Activated CD4-positive, CD25-positive, alpha-beta regulatory T cell treated with anti-CD3 and anti-CD28 coated beads, Interleukin-2, amount 50 U/mL, for 72 hours (primary cell): ENCODE measurements at regions not wholly inside any gene's neighbourhood (a gene's known extent, or its start where the extent isn't known, plus 50 kb on each side); places are given as distances from the start of the nearest gene placed in this dataset.
"Not testable (repeated sequence)": the region's sequence is repeated elsewhere in the genome, so short reads cannot be mapped to it uniquely, and the experiment has no call there.

Experiments used
- DNase-seq: peaks from one replicate; pipeline ENCODE4 v3.0.0; 2021

DNA sequence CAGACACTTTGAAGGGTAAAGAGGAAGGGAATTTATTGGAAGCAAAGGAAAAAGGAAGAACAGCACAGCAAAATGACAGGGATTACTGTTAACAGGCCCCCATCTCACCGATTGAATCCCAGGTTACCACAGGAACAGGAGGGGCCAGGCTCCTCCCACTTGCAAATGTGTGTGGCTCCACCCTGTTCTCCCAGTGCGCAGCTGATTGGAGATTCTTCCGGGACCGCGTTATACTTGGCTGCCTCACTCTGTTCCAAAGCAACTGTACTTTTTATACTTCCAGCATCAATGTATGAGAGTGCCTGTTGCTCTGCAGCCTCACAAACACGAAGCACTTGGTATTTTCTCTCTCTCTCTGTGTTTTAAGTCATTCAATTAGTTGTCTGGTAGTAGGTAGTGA is 273.6 kb upstream of the MDGA2 start:
- DNase-seq: no peak

DNA sequence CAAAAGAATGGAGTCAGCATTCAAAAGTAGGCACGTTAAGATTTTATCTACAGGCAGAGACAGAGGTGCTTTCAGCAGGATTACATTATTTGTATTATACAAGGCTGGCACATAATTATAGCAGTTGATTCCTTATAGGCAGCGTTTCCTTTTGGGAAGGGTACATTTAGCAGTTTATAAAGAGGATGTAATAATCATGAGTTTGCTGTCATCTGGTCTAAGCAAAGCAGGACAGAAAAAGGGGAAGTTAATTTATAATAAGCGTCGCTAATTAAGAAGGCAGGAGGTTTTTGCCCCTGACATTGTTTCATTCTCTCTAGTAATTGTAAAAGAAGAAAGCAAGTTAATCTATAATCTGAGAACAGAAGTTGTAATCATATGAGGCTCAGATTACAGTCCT is 259.9 kb upstream of the MDGA2 start:
- no peak for DNase-seq

DNA sequence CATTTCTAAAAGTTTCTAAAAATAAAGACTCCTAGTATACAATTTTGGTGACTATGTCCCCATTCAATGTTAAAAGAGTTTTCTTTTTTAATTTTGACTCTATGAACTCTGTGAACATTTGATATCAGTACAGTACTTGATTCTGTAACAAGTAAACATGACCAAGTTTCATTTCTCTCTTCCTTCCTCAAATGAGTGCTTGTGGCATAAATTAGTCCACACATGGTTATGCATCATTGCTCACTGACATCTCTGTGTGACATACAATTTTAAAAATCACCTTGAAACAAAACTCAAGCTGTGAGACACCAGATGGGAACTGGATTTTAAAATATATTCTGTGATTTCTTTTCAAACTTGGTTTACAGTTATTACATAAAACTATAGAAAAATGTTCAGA is 253.9 kb upstream of the MDGA2 start:
- no peak for DNase-seq

DNA sequence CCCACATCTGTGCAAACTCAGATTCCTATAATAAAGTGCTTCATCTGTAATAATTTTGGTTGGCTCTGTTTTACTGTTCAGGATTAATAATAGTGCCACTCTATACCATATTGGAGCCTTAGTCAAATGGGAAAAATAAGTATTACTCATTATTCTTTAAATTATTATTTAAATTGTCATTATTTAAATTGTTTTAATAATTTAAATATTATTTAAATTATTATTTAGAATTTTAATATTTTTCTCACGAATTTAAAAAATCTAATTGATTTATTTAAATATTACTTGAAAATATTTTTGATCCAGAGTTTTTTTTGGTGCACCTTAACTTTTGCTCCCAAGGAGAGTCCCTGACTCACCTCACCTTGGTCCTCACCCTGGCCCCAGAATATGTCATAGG is 245.7 kb upstream of the MDGA2 start:
- no peak for DNase-seq

DNA sequence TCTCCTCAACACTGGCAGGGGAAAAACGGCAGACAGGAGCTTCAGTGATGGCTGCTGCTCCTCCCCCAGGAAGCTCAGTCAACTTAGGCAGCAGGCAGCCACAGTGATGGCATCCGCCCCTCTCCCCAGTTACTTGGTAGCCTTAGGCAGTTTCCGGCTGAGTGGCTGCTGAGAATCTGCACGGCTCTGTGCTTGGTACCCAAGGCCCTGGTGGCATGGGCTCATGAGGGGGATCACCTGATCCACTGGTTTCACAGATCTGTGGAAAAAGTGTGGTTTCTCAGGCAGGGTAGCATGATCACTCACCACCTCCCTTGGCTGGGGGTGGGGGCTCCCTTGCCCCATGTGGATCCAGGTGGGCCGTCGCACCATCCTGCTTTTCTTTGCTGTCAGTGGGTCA is 244.6 kb upstream of the MDGA2 start:
- no peak for DNase-seq

DNA sequence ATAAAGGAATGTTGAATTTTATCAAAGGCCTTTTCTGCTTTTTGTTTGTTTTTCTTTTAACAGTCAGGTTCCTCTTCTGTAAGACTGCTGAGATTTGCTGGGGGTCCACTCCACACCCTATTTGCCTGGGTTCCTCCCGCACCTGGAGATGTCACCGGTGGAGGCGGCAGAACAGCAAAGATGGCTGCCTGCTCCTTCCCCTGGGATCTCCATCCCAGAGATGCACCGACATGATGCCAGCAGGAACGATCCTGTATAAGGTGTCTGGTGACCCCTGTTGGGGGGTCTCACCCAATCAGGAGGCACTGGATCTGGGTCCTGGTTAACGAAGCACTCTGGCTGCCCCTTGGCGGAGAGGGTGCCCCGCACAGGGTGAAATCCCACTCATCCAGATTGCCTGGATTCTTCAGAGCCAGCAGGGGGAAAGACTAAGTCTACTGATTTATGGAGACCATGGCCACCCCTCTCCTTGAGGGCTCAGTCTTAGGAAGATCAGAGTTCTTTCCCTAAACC is 244.0 kb upstream of the MDGA2 start:
- DNase-seq: no peak

DNA sequence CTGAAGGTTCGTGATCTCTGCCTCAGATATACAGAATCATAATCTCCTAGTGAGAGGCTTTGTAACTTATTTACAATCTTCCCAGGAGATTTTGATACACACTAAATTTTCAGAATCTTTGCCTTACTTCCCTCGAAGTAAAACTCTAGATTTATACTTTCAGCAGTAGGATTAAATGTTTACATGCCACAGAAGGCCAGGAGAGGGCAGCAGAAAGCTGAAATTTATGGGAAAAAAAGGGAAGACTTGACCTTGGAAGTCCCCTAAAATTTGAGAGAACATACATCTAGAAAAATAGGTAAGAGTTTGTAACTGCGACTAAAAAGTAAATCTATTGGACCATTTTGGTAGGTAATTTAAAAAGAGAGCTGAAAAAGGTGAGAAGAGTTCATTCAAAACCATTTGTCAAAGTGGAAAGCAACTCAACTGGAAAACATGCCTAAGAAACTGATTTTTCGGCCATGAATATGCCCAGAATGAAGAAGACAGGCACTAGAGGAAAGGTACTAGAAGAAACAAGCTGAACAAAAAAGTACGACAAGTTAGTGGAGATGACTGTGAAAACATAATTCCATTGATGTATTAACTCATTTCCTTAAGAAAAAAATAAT is 242.0 kb upstream of the MDGA2 start:
- DNase-seq: no peak

DNA sequence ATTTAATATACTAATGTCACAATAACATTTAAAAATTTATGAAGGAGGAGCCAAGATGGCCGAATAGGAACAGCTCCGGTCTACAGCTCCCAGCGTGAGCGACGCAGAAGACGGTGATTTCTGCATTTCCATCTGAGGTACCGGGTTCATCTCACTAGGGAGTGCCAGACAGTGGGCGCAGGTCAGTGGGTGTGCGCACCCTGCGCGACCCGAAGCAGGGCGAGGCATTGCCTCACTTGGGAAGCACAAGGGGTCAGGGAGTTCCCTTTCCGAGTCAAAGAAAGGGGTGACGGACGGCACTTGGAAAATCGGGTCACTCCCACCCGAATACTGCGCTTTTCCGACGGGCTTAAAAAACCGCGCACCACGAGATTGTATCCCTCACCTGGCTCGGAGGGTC is 225.7 kb upstream of the MDGA2 start:
- DNase-seq: not testable (repeated sequence)

DNA sequence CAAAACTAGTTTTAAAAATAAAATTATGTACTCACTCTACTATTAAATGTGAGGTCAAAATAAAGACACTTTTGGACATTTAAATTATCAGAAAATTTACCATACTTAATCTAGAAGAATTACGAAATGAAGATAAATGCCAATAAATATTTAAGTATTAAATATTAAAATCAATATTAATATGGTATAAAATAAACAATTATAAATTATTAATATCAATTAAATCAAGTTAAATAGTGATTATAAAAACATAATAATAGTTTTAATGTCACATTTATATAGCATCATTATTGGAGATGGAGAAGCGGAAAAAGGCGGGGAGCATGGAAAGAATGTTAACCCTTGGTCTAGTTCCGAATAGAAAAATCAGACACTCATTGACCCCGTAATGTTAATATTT is 224.3 kb upstream of the MDGA2 start:
- no peak for DNase-seq

DNA sequence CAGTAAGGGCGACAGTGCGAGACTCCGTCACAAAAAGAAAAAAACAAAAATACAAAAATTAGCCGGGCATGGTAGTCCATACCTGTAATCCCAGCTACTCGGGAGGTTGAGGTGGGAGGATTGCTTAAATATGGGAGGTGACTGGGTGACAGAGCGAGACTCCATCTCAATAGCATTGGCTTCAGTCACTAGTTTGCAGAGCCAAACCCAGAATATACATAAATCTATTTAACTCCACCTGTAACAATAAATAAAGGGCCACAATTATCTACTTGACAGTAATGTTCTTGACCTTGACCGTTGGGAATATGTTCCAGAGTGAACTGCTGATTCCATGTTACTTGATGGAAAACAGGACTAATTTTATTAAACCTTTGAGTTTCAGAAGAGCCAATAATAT is 198.9 kb upstream of the MDGA2 start:
- no peak for DNase-seq

DNA sequence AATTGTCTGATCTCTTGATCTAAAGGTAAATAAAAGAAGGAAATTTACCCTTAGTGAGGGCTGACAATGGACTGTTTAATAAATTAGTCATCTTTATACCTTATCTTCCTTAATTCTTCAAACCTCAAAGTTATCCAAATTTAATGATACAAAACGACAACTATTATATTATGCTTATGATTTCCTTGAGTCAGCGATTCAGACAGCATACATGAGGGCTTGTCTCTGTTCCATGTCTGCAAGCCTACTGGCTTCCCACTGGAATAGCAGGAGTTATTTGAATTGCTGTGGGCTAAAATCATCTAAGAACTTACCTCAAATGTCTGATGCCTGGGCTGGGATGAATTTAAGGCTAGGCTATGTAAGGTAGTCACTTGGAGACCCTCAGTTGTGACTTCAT is 197.2 kb upstream of the MDGA2 start:
- no peak for DNase-seq

DNA sequence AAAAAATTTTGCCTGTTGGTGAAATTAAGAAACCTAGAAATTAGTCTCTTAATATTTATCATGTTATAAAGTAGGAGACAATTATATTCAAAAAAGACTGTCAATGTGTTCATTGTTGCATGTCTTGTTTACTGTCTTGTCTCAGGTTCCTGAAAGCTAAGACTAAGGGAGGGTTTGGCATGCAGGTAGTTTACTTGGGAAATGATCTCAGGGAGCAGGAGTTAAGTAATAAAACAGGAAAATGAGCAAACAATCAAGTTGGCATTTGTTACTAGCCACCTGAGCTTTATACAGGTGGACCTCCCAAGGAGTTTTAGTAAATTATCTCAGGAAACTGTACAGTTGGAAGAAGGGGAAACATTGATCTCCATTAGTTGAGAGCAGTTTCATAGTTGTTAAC is 188.0 kb upstream of the MDGA2 start:
- DNase-seq: no peak

DNA sequence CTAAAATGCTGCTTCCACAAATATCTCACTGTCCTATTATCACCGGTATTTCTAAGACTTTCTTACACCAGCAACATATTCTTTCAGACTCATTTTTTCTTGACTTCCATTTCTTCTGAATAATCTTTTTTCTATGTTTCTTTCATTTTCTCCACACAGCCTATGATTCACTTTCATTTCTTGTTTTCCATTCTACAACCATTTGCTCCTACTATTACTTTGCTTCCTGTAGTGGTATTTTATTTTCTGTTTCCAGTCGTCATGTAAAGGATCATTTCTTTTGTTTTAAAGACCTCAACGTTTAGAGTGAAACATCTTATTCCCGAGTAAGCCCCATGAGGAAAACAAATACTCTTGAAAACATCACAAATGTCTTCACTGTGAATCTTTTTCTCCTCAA is 182.2 kb upstream of the MDGA2 start:
- no peak for DNase-seq

DNA sequence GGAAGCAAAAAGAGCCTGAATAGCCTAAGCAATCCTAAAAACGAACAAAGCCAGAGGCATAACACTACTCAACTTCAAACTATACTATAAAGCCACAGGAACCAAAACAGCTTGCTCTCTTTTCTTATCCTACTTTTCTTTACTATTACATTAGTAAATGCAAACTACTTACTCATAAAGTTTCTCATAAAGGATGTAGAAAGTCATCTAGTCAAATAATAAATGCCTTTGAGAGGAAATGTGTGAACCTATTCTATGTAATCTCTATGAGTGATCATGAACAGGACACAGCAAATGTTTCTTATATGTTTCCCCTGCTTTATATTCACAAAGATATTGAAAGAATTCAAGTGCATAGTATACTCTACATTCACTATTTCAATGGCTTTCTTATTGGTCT is 176.9 kb upstream of the MDGA2 start:
- no peak for DNase-seq

DNA sequence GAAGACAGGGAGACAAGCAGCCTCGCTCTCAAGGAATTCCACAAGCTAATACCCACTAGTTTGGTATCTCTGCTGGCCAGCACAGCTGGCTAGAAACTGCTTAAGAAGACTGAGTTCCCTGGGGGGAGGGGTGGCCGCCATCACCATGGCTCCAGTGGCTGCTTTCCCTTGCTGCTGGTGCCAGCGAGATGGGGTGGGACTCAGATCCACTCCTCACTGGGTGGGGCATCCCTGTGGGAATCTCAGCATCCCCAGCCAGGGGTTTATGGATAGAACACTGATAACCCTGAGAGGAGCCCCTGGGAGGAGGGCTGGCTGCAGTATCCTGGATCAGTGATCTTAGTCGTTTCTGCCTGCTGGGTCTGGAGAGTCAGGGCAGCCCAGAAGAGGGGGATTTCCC is 170.6 kb upstream of the MDGA2 start:
- no peak for DNase-seq

DNA sequence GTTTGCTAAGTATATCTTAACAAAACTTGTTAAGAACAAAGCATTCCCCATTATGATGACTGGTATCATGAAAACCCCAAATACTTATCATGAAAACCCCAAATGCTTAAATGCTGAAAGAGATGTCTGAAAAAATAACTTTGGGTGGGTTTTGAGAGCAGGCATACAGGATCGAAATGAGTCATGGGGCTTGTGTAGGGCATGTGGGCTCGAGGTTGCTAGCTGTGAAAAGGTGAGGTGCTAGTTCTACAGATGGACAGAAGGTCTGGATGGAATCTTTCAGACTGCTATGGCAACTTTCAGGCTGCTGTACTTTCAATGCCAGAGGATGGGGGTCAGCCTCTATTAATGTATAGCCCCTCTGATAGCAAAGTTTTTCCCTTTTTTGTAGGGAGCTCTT is 167.8 kb upstream of the MDGA2 start:
- DNase-seq: no peak

DNA sequence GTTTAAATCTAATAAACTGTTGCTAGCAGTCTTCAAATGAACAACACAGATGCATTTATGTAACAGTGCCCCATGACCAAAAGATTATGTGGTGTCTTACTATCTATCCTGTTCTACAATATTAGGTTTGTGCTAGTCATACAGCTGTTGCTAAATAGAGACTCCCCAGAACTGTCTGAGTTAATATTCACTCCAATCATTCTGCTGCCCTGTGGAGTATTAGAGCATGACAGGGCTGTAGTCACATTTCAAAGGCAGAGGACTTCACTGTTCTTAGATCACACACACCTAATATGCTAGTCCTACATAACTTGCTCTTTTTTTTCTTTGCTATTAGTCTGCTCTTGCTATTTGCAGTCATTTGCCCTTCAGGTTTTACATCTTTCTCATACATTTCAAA is 157.6 kb upstream of the MDGA2 start:
- no peak for DNase-seq

DNA sequence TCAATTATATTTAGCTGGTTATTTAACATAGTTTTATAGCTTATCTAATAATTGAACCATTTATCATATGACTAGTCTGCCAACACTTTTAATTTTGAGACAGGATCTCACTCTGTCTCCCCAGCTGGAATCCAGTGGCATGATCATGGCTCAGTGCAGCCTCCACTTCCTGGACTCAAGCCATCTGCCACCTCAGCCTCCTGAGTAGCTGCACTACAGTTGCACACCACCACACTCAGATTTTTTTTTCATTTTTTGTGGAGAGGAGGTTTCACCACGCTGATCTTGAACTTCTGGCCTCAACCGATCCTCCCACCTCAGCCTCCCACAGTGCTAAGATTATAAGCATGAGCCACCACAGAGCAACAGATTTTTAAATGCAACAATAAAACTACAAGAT is 151.4 kb upstream of the MDGA2 start:
- DNase-seq: no peak

DNA sequence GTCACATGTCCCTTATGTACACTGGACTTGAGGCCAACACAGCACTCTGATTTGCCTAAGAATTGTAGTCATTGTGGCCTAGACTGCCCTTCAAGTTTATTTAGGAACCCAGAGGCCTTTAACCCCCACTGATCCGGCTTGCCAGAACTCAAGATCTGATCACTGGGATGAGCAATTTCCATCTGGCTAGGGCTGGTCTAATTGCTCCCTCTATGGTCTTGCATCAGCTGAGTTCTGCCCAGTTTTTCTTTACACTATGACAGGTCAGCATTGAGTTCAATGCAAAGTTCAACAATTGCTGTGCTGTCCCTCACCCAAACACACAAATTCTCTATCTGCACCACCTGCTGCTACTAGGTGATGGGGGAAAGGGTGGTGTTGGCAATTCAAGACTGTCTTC is 146.9 kb upstream of the MDGA2 start:
- no peak for DNase-seq

DNA sequence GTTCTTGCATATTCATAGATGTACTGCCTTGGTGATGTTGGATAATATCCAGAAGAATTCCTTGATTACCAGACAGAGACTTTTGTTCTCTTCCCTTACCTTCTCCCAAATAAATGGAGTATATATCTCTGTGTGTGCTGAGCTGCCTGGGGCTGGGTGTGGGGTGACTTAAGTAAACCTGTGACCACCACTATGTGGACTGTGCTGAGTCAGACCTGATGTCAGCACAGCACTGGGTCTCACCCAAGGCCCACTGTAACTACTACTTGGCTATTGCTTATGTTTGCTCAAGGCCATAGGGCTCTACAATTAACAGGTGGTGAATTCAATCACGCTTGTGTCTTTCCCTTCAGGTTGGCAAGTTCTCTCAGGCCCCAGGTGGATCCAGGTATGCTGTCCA is 145.7 kb upstream of the MDGA2 start:
- DNase-seq: no peak

DNA sequence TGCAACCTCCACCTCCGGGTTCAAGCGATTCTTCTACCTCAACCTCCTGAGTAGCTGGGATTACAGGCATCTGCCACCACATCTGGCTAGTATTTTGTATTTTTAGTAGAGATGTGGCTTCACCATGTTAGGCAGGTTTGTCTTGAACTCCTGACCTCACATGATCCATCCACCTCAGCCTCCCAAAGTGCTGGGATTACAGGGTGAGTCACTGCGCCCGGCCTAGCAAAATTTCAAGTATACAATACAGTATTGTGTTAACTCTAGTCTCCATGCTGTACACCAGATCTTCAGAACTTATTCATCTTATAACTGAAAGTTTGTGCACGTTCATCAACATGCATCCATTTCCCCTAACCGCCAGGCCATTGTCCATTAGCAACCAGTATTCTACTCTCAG is 115.1 kb upstream of the MDGA2 start:
- no peak for DNase-seq

DNA sequence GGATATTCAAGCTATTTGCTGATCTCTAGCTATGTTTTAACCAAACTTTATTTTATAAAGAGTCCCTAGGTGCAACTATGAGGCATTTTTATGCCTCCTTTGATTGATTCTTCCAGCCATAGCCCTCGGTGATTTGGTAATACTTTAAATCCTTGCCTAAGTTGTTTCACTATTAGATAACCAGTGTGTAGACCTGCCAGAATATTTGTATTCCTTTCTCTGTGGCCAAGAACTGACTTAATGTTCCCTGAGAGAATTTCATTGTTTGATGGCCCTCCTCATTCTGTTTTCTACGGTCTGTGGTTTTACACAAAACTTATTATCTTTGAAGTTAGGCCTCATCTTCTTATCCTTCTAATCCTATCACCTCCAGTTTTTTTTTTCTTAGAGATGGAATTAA is 109.7 kb upstream of the MDGA2 start:
- no peak for DNase-seq

DNA sequence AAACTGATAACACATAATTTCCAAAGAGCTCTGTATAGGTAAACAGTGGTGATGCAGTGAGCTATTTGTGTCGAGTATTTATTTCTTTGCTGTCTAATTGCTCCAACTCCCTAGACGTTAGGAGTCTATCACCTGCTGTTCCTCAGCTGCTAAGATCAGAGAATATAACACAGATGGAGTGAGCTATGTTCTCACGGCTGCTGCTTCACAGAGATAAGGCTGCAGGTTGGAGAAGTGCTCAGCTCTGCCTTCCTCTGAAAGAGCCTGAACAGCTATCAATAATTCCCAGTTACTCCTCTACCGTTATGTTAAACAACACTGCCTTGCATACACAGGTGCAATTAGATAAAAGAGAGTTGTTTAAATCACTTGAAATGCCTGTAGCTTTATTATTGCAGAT is 103.2 kb upstream of the MDGA2 start:
- DNase-seq: no peak

DNA sequence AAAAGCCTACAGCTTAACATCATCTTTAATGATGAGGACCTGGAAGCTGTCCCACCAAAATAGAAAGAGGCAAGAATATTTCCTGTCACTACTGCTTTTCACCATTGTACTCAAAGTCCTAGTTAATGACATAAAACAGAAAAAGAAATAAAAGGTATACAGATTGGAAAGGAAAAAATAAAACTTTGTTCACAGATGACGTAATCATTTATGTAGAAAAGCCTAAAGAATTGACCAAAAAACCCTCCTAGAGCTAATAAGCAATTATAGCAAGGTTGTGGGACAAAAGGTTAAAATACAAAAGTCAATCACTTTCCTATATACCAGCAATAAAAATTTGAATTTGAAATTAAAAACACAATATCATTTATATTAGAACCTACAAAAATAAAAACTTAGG is 97.2 kb upstream of the MDGA2 start:
- no peak for DNase-seq

DNA sequence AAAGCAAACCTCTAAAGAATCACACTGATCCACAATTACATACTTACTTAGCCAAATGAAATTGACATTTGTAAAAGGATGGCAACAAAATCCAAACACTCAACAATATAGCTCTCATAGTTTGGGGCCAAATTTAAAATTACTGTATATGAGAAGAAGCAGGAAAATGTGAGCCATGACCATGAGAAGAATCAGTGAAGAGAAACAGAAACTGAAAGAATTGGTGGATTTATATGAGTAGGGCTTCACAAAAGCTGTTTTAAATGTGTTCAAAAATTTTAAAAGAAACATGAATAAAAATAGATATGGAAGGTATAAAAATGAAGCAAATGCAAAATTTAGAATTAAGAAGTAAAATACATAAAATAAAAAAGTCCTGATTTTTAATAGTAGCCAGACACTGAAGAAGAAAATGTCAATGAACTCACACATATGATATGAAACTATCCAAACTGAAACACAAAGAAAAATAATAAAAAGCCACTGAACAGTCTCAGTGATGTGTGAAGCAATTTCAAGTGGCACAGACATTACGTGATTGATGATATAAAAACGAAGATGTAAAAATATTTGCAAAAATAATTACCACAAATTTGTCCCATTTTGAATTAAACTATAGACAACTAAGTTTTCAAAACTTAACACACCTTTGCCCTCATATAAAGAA is 87.9 kb upstream of the MDGA2 start:
- DNase-seq: no peak
